ENCODE measurements at regions not wholly inside any gene's neighbourhood (a gene's known extent, or its start where the extent isn't known, plus 50 kb on each side); places are given as distances from the start of the nearest gene placed in this dataset.

DNA sequence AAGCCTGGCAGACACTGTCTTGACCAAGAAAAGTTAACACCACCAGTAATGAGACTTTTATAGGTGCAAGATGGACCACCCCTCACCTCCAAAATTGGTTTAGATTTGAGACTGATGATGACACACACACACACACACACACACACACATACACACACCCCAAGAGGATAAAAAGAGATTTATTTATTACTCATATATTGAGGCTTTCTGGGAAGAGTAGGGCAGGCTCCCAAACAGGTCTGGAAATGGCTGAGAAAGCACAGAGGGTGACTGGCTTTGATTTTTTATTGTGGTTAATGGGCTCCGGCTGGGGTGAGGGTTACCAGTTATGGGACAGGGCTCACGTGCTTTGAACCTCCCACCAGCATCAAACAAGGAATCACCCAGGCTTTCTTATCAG is 54.2 kb upstream of the ADAM23 start:
- Histone ChIP-seq H3K79me2 (ENCODE audit: control insufficient read depth, insufficient read depth, low read length) (no peaks in the 10 kb centered on the region), H2AFZ (ENCODE audit: low read depth, low read length) (no peak overlapping the region), H3K27ac (ENCODE audit: insufficient read depth, low read depth, low read length) (no peak overlapping the region), H3K36me3 (ENCODE audit: control insufficient read depth in 2 of 2, extremely low read depth in 1 of 2, insufficient read depth in 2 of 2, low read length in 2 of 2) (no peaks in the 10 kb centered on the region), H3K9me3 (replicated peaks; ENCODE audit: control insufficient read depth, insufficient read depth, low read length) (no peaks in the 10 kb centered on the region), H3K27me3 (ENCODE audit: control insufficient read depth in 2 of 2, insufficient read depth in 2 of 2, low read length in 2 of 2) (no peaks in the 10 kb centered on the region), H3K4me2 (ENCODE audit: insufficient read depth, low read length) (no peak overlapping the region), H3K4me3 (replicated peaks in 1 of 3; ENCODE audit: insufficient read depth in 1 of 3, low read depth in 1 of 3, low read length in 3 of 3) (no peak overlapping the region), H3K9ac (replicated peaks; ENCODE audit: extremely low read depth, insufficient read depth, low read length) (no peak overlapping the region), H3K4me1 (ENCODE audit: control insufficient read depth, extremely low read depth, insufficient read depth, low read length) (no peaks in the 10 kb centered on the region), H4K20me1 (replicated peaks; ENCODE audit: control insufficient read depth, extremely low read depth, insufficient read depth, low read length) (no peaks in the 10 kb centered on the region), H3K9me1 (replicated peaks; ENCODE audit: control insufficient read depth, extremely low read depth, insufficient read depth, low read length) (no peaks in the 10 kb centered on the region)
- BruUV-seq (replicated peaks): no TSS peak
- DNase-seq (ENCODE audit: low read depth, low spot score) (no peak), FAIRE-seq (no peak)
- intact Hi-C loops (cut with micrococcal nuclease): no loop called here
- no peak for TF ChIP-seq EZH2 (IDR thresholded peaks at IDR 0.05; ENCODE audit: borderline replicate concordance, low read depth, low read length, severe bottlenecking)
- TF ChIP-seq CTCF (IDR thresholded peaks at IDR 0.05; ENCODE audit: extremely low read depth in 1 of 2, insufficient read depth in 1 of 2, low read depth in 1 of 2, low read length in 2 of 2): no peak
- TF ChIP-seq JUN (IDR thresholded peaks at IDR 0.05; ENCODE audit: borderline replicate concordance, insufficient read depth, insufficient read length, low read depth): no peak
- no peak for TF ChIP-seq POLR2A (IDR thresholded peaks at IDR 0.05; ENCODE audit: low read depth, low read length)
- TF ChIP-seq POLR2AphosphoS5 (IDR thresholded peaks at IDR 0.05; ENCODE audit: insufficient read depth, low read depth, low read length): no peak
- no peak for TF ChIP-seq MYC (IDR thresholded peaks at IDR 0.05; ENCODE audit: low read depth, low read length)
- TF ChIP-seq FOS (IDR thresholded peaks at IDR 0.05; ENCODE audit: borderline replicate concordance, insufficient read depth, low read length): no peak
- no peak for TF ChIP-seq GATA2 (IDR thresholded peaks at IDR 0.05; ENCODE audit: insufficient read depth, insufficient read length, low read depth, low read length)
- no peak for TF ChIP-seq MAX (IDR thresholded peaks at IDR 0.05; ENCODE audit: insufficient read depth, insufficient read length)
- ChIA-PET CTCF (no interaction called here), POLR2A (no interaction called here)
- dilution Hi-C loops (cut with MboI; ENCODE audit: extremely low pct_ligation_motif_present, low sequenced_read_pairs): no loop called here

All from endothelial cell of umbilical vein (primary cell).